ENCODE measurements at regions not wholly inside any gene's neighbourhood (a gene's known extent, or its start where the extent isn't known, plus 50 kb on each side); places are given as distances from the start of the nearest gene placed in this dataset.
"Not testable (repeated sequence)": the region's sequence is repeated elsewhere in the genome, so short reads cannot be mapped to it uniquely, and the experiment has no call there.

GRCh38 chr3:94643400-94643799 lies 580.5 kb downstream of the NSUN3 start:
- Histone ChIP-seq H3K36me3 (ENCODE audit: control insufficient read depth in 4 of 4, insufficient read depth in 4 of 4, low read length in 4 of 4) (no peaks in the 10 kb centered on the region), H3K27me3 (ENCODE audit: control insufficient read depth in 3 of 3, insufficient read depth in 3 of 3, low read length in 2 of 3) (no peaks in the 10 kb centered on the region), H3K4me3 (no peak overlapping the region), H3K27ac (ENCODE audit: low read depth in 1 of 2, low read length in 1 of 2) (no peak overlapping the region), H3K9ac (ENCODE audit: insufficient read depth in 1 of 2, low read length in 2 of 2) (no peak overlapping the region), H3K4me1 (ENCODE audit: control insufficient read depth in 5 of 5, insufficient read depth in 5 of 5, low read length in 5 of 5) (peaks cover 0 to under 1% (median 0%) of the 10 kb centered on the region in 5 donors), H3K9me3 (ENCODE audit: control insufficient read depth in 4 of 4, insufficient read depth in 3 of 4, low read length in 3 of 4) (peaks cover 0 to 3% (median 0%) of the 10 kb centered on the region in 4 donors)
- ATAC-seq (ENCODE audit: insufficient read depth, low FRiP score) (no peak), DNase-seq (no peak)
- WGBS, 2 donors = 94 to 95% methylated on average over 3 of the region's 3 CpGs
- TF ChIP-seq, protein P1, sequence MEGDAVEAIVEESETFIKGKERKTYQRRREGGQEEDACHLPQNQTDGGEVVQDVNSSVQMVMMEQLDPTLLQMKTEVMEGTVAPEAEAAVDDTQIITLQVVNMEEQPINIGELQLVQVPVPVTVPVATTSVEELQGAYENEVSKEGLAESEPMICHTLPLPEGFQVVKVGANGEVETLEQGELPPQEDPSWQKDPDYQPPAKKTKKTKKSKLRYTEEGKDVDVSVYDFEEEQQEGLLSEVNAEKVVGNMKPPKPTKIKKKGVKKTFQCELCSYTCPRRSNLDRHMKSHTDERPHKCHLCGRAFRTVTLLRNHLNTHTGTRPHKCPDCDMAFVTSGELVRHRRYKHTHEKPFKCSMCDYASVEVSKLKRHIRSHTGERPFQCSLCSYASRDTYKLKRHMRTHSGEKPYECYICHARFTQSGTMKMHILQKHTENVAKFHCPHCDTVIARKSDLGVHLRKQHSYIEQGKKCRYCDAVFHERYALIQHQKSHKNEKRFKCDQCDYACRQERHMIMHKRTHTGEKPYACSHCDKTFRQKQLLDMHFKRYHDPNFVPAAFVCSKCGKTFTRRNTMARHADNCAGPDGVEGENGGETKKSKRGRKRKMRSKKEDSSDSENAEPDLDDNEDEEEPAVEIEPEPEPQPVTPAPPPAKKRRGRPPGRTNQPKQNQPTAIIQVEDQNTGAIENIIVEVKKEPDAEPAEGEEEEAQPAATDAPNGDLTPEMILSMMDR (IDR thresholded peaks at IDR 0.05; ENCODE audit: control extremely low read depth, extremely low read depth) = no peak

GRCh38 chr3:94645790-94646189 lies 582.9 kb downstream of the NSUN3 start:
- Histone ChIP-seq H3K4me1 (ENCODE audit: control insufficient read depth in 5 of 5, insufficient read depth in 5 of 5, low read length in 5 of 5) (peaks cover 0 to 5% (median 0%) of the 10 kb centered on the region in 5 donors), H3K4me3 (no peak overlapping the region), H3K9ac (ENCODE audit: insufficient read depth in 1 of 2, low read length in 2 of 2) (no peak overlapping the region), H3K36me3 (ENCODE audit: control insufficient read depth in 4 of 4, insufficient read depth in 4 of 4, low read length in 4 of 4) (no peaks in the 10 kb centered on the region), H3K27ac (ENCODE audit: low read depth in 1 of 2, low read length in 1 of 2) (no peak overlapping the region), H3K9me3 (ENCODE audit: control insufficient read depth in 4 of 4, insufficient read depth in 3 of 4, low read length in 3 of 4) (peaks cover 0 to 3% (median 0%) of the 10 kb centered on the region in 4 donors), H3K27me3 (ENCODE audit: control insufficient read depth in 3 of 3, insufficient read depth in 3 of 3, low read length in 2 of 3) (no peaks in the 10 kb centered on the region)
- ATAC-seq (ENCODE audit: insufficient read depth, low FRiP score) = no peak
- TF ChIP-seq, protein P1 (IDR thresholded peaks at IDR 0.05; ENCODE audit: control extremely low read depth, extremely low read depth) = no peak
- DNase-seq = no peak
- WGBS, 2 donors = 77 to 87% methylated on average over 3 of the region's 3 CpGs

- 51 to 61% methylated on average over 3 of the region's 3 CpGs for WGBS, 2 donors
- Histone ChIP-seq H3K36me3 (ENCODE audit: control insufficient read depth in 4 of 4, insufficient read depth in 4 of 4, low read length in 4 of 4) (no peaks in the 10 kb centered on the region), H3K27ac (ENCODE audit: low read depth in 1 of 2, low read length in 1 of 2) (no peak overlapping the region), H3K9me3 (ENCODE audit: control insufficient read depth in 4 of 4, insufficient read depth in 3 of 4, low read length in 3 of 4) (peaks cover 0 to 3% (median 0%) of the 10 kb centered on the region in 4 donors), H3K9ac (ENCODE audit: insufficient read depth in 1 of 2, low read length in 2 of 2) (no peak overlapping the region), H3K27me3 (ENCODE audit: control insufficient read depth in 3 of 3, insufficient read depth in 3 of 3, low read length in 2 of 3) (no peaks in the 10 kb centered on the region), H3K4me1 (ENCODE audit: control insufficient read depth in 5 of 5, insufficient read depth in 5 of 5, low read length in 5 of 5) (peaks cover 0 to 5% (median 0%) of the 10 kb centered on the region in 5 donors), H3K4me3 (no peak overlapping the region)
- DNase-seq (no peak), ATAC-seq (ENCODE audit: insufficient read depth, low FRiP score) (no peak)
- TF ChIP-seq, protein P1 (IDR thresholded peaks at IDR 0.05; ENCODE audit: control extremely low read depth, extremely low read depth) = no peak
These were observed 584.3 kb downstream of the NSUN3 start for GRCh38 chr3:94647131-94647530.

- H3K9ac ChIP-seq (ENCODE audit: insufficient read depth in 1 of 2, low read length in 2 of 2); H3K36me3 ChIP-seq (ENCODE audit: control insufficient read depth in 4 of 4, insufficient read depth in 4 of 4, low read length in 4 of 4); ATAC-seq (ENCODE audit: insufficient read depth, low FRiP score); H3K27me3 ChIP-seq (ENCODE audit: control insufficient read depth in 3 of 3, insufficient read depth in 3 of 3, low read length in 2 of 3); H3K9me3 ChIP-seq (ENCODE audit: control insufficient read depth in 4 of 4, insufficient read depth in 3 of 4, low read length in 3 of 4); H3K4me1 ChIP-seq (ENCODE audit: control insufficient read depth in 5 of 5, insufficient read depth in 5 of 5, low read length in 5 of 5); H3K27ac ChIP-seq (ENCODE audit: low read depth in 1 of 2, low read length in 1 of 2); H3K4me3 ChIP-seq: not testable (repeated sequence)
- DNase-seq = peak in 2 of 3 donors; percentile 45 to 62
- 66 to 83% methylated on average over 8 of the region's 8 CpGs for WGBS, 2 donors
These were observed 585.7 kb downstream of the NSUN3 start for GRCh38 chr3:94648270-94649180.
